ENCODE measurements at regions not wholly inside any gene's neighbourhood (a gene's known extent, or its start where the extent isn't known, plus 50 kb on each side); places are given as distances from the start of the nearest gene placed in this dataset.

DNA sequence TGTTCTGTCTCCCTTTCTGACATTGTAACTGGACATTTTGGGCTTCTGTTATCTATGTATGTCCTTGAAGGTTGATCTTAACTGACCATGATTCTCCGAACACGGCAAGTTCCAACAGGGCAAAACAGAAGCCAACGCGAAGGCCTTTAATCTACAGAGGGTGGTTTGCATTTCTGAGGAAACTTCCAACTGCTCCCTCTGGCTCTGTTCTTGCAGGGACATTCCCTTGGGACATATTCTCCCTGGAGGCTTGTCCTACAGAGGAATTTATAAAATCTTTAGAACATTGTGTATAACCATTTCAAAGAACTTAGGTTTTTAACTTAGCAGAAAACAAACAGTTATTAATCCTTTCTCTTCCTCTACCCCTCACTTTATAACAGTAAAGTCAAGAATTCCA, 189.0 kb upstream of the CDYL start:
- TF ChIP-seq POLR2A (IDR thresholded peaks at IDR 0.05) (no peak), POLR2AphosphoS5 (IDR thresholded peaks at IDR 0.05) (no peak), EP300 (IDR thresholded peaks at IDR 0.05) (no peak)
- TF ChIP-seq, protein P1, sequence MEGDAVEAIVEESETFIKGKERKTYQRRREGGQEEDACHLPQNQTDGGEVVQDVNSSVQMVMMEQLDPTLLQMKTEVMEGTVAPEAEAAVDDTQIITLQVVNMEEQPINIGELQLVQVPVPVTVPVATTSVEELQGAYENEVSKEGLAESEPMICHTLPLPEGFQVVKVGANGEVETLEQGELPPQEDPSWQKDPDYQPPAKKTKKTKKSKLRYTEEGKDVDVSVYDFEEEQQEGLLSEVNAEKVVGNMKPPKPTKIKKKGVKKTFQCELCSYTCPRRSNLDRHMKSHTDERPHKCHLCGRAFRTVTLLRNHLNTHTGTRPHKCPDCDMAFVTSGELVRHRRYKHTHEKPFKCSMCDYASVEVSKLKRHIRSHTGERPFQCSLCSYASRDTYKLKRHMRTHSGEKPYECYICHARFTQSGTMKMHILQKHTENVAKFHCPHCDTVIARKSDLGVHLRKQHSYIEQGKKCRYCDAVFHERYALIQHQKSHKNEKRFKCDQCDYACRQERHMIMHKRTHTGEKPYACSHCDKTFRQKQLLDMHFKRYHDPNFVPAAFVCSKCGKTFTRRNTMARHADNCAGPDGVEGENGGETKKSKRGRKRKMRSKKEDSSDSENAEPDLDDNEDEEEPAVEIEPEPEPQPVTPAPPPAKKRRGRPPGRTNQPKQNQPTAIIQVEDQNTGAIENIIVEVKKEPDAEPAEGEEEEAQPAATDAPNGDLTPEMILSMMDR (IDR thresholded peaks at IDR 0.05): no peak

Data from stomach (tissue), 4 donors.